HG03045 (cell line): ENCODE measurements at regions not wholly inside any gene's neighbourhood (a gene's known extent, or its start where the extent isn't known, plus 50 kb on each side); places are given as distances from the start of the nearest gene placed in this dataset.

Experiments used
- ATAC-seq: cut with Tn5 transposase; IDR thresholded peaks from one replicate; pipeline ENCODE4 v1.9.1; 2021; ENCODE audit warnings: mild to moderate bottlenecking, moderate library complexity; ENCODE audit not compliant: unreplicated experiment

- ATAC-seq = no peak
Observed at GRCh38 chr16:74183601-74184360, 112.8 kb upstream of the PSMD7 start.

DNA sequence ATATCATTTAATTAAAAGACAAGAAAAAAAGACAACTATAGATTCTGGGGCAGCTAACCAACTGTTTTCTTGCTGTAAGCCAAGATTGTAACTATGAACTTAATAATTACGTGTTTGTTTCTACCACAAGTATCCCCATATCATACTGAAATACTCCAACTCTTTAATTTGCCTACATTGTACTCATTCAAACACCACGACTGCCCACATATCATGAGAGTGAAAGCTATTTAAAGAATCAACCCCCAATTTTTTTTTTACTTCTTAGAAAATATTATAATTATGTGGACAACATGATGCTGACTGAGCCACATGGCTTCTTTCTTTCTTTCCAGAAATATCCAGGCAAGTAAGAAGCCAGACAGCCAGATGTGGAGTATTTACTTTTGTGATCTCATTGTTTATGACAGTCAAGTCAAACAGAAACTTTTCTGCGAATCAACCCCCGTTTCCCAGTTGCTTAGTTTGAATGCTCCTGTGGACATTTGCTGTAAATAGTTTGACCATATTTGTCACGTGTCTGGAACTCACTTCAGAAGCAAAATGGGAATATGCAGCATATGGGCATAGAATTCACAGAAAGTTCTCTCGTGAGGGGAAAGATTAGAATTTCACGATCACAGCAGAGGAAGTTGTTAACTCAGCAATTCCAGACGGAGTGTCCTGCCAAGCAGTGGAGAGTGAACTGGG, 126.8 kb upstream of the PSMD7 start:
- ATAC-seq = no peak

DNA sequence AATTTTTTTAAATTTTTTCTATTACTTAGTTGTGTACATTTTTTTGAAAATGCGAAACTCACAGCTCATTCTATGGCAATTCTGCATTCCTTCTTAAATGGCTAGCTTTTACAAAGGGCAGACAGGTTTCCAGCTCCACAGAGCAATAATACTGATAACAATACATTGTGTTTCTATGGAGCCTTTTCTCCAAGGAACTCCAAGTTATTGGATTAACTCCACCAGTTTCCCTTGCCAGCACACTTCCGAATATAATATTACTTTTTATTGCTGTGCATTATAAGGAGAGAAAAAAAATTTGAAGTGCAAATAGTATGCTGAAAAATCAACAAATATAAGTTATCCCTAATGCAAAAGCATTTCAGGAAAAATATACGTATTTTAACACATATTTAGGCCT, 127.5 kb upstream of the PSMD7 start:
- no peak for ATAC-seq

GRCh38 chr16:74168445-74168844, 128.2 kb upstream of the PSMD7 start:
- no peak for ATAC-seq

DNA sequence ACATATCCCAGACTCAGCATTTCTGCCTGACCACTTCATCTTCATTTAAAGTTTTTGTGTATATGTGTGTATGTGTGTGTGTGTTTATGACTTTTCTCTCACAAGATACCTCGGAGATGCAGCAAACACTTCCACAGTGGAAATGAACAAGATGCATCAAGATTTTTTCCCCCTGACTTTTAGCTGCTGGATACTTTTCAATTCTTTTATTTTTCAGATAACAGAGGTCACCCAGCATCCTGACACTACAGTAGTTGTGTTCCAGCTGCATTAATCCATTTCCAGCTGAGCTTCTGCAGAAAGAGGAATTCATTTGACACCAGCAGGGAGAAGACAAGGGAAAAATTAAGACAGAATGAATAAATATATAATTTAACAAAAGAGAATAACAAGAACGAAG, 130.2 kb upstream of the PSMD7 start:
- no peak for ATAC-seq

DNA sequence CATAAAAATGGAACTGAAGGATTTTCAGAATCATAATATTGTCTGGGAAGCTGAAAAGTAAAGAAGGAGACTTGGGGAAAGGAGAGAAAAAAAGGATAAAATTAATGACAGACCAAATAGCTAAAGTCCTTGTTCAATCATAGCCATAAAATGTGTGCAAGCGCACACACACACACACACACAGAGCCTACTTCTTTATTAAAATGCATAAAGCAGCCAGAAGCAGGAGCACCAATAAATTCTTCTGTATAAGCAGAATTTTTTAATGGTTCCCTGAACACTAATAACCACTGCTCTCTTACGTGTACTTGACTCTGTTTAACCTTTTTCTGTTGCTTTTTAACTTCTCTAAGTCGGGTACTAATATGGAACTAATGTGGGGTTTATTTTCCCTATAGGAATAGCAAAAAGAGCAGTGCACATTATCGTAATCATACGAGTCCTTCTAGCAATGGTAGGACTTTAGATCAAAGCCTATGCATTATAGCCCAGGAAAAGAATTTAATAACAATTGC, 131.0 kb upstream of the PSMD7 start:
- no peak for ATAC-seq

GRCh38 chr16:74160759-74161158, 135.9 kb upstream of the PSMD7 start:
- no peak for ATAC-seq

- no peak for ATAC-seq
Observed at GRCh38 chr16:74153773-74154172, 142.8 kb upstream of the PSMD7 start.

DNA sequence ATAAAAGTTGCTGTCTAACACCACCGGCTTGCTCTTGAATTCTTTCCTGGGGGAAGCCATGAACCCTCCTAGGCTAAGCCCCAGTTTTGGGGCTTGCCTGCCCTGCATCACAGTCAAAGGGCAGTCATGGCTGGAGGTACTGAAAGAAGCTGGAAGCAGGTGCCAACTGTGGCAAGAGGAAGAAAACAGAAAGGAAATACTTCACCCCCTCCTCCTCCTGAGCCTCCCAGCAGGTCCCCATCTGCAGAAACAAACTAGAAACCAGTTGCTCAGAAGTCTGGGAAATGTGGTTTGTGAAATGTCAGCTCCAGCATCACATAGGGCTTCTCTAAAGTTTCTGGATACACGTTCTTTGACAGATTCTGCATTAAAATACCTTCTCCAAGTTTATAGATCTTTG, 150.0 kb upstream of the PSMD7 start:
- ATAC-seq = no peak

DNA sequence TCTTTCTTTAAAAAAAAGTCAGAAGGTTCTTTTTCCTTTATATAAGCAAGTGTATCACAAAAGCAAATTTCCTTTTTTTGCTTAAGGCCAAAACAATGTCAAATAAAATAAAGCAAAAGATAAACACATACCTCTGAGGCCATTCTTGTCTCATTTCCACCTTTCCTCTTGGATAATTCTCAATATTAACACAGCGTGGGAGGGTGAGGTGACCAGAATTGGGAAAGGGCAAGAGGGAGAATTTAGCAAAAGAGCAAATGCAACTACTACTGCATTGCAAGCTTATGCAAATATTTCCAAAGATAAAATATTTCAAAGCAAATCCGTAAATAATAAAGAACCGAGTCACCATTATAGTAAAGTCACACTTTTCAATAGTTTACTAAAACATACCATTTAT, 153.4 kb upstream of the PSMD7 start:
- ATAC-seq = no peak

GRCh38 chr16:74141015-74141414, 155.6 kb upstream of the PSMD7 start:
- no peak for ATAC-seq

DNA sequence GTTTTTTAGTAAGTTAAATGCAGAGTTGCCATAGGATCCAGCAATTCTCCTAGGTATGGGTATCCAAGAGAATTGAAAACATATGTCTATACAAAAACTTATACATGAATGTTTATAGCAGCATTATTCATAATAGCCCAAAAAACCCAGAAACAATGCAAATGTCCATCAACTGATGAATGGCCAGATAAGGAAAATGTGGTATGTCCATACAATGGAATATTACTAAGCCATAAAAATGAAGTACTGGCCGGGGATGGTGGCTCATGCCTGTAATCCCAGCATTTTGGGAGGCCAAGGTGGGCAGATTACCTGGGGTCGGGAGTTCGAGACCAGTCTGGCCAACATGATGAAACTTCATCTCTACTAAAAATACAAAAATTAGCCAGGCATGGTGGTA, 156.1 kb upstream of the PSMD7 start:
- no peak for ATAC-seq

DNA sequence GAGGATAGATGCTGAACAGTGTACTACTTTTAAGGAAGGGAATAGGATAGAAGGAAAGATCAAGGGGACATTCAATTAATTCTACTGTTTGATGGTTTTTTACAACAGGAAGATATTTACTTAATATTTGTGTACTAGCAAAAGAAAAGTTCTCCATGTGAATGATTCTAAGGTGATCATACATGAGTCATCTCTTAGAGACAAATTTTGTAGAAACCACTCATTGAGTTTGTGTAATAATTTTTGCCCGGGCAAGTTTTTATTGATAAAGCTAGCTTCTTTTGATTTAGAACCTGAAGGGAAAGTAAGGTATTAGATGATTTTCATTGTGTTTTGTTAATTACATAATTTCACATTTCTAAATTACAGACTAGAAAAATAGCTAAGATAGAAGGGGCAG, 172.8 kb upstream of the PSMD7 start:
- no peak for ATAC-seq

- no peak for ATAC-seq
Observed at GRCh38 chr16:74123195-74123594, 173.4 kb upstream of the PSMD7 start.

GRCh38 chr16:74117798-74118197, 178.8 kb upstream of the PSMD7 start:
- ATAC-seq = no peak

DNA sequence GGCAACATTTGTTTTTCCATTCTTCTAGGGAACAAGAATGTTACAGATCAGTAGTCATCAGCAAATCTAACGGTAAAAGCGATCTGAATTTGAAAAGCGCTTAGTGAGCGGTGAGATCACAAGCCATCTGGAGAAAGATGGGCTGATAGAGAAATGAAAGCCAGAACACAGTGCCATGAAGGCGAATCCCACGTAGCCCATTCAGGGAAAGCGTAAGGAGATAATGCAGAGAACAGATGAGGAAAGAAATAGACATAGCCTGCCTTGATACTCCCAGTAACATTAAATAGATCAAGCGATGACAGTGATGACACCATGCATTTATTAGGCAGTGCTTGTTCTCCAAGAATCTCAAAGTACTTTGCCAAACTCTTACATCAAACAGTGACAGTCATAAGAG, 183.1 kb upstream of the PSMD7 start:
- ATAC-seq = no peak

GRCh38 chr16:74111456-74111982, 185.1 kb upstream of the PSMD7 start:
- ATAC-seq = no peak

- ATAC-seq = no peak
Observed at GRCh38 chr16:74107795-74108610, 188.6 kb upstream of the PSMD7 start.

- ATAC-seq = no peak
Observed at GRCh38 chr16:74104022-74104421, 192.6 kb upstream of the PSMD7 start.

GRCh38 chr16:74101379-74102137, 195.1 kb upstream of the PSMD7 start:
- no peak for ATAC-seq
